Karpas-422 (cell line): ENCODE measurements at regions not wholly inside any gene's neighbourhood (a gene's known extent, or its start where the extent isn't known, plus 50 kb on each side); places are given as distances from the start of the nearest gene placed in this dataset.

ENCODE experiments used
- DNase-seq: peaks from one replicate; pipeline ENCODE4 v3.0.0-alpha.2; 2015
- H2AFZ ChIP-seq: fragments of 200-600 bp; sonication (generic); 2 replicates; pipeline ENCODE4 v1.6.1; 2014; ENCODE audit warnings: antibody characterized with exemption, low read length, mixed read lengths
- H3K27ac ChIP-seq: fragments of 200-600 bp; sonication (generic); 2 replicates; pipeline ENCODE4 v1.5.1; 2014; ENCODE audit warnings: mild to moderate bottlenecking, low read length, moderate library complexity
- H3K27me3 ChIP-seq: fragments of 200-600 bp; sonication (generic); 2 replicates; pipeline ENCODE4 v1.6.1; 2014; ENCODE audit warnings: low read length, mixed read lengths
- H3K36me3 ChIP-seq: fragments of 200-600 bp; sonication (generic); 2 replicates; pipeline ENCODE4 v1.6.1; 2014; ENCODE audit warnings: low read length, mixed read lengths; ENCODE audit not compliant: insufficient read depth
- H3K4me1 ChIP-seq: fragments of 200-600 bp; sonication (generic); 2 replicates; pipeline ENCODE4 v1.6.1; 2014; ENCODE audit warnings: mild to moderate bottlenecking, low read length, mixed read lengths
- H3K4me2 ChIP-seq: fragments of 200-600 bp; sonication (generic); 2 replicates; pipeline ENCODE4 v1.6.1; 2014; ENCODE audit warnings: low read length, low read depth, mild to moderate bottlenecking; ENCODE audit not compliant: poor library complexity, severe bottlenecking
- H3K4me3 ChIP-seq: fragments of 200-600 bp; sonication (generic); 2 replicates; pipeline ENCODE4 v1.5.1; 2014; ENCODE audit warnings: mild to moderate bottlenecking, antibody characterized with exemption, low read length, mixed read lengths
- H3K79me2 ChIP-seq: fragments of 200-600 bp; sonication (generic); 2 replicates; pipeline ENCODE4 v1.6.1; 2014; ENCODE audit warnings: mild to moderate bottlenecking, low read length, mixed read lengths
- H3K9ac ChIP-seq: fragments of 200-600 bp; sonication (generic); 2 replicates; pipeline ENCODE4 v1.6.0; 2014; ENCODE audit warnings: low read length
- H3K9me2 ChIP-seq: fragments of 200-600 bp; sonication (generic), shearing (Covaris generic); replicated peaks from 2 replicates; pipeline ENCODE4 v1.6.0; 2014; ENCODE audit warnings: mild to moderate bottlenecking, low read length, moderate library complexity; ENCODE audit not compliant: insufficient read depth
- H3K9me3 ChIP-seq: fragments of 300-700, 200-600 bp; sonication (generic); 2 replicates; pipeline ENCODE4 v1.6.1; 2014; ENCODE audit warnings: low read length, mixed read lengths
- H4K20me1 ChIP-seq: fragments of 200-600 bp; sonication (generic); 2 replicates; pipeline ENCODE4 v1.6.1; 2014; ENCODE audit warnings: mild to moderate bottlenecking, antibody characterized with exemption, low read length, low read depth; ENCODE audit not compliant: insufficient read depth

- DNase-seq = no peak
- H2AFZ ChIP-seq = no peak overlapping the region
- no peaks in the 10 kb centered on the region for H3K4me1 ChIP-seq
- no peaks in the 10 kb centered on the region for H3K27me3 ChIP-seq
- H3K9me3 ChIP-seq = no peaks in the 10 kb centered on the region
- H3K4me2 ChIP-seq = no peak overlapping the region
- H3K79me2 ChIP-seq = no peaks in the 10 kb centered on the region
- H4K20me1 ChIP-seq = no peaks in the 10 kb centered on the region
- no peaks in the 10 kb centered on the region; the same call in 1 of the 2 replicates for H3K9me2 ChIP-seq
- H3K36me3 ChIP-seq = no peaks in the 10 kb centered on the region
- H3K9ac ChIP-seq = no peak overlapping the region
- H3K4me3 ChIP-seq = no peak overlapping the region
- H3K27ac ChIP-seq = no peak overlapping the region
Measured at GRCh38 chr5:143547342-143547741, 143.9 kb upstream of the NR3C1 start.

GRCh38 chr5:143546394-143546793, 142.9 kb upstream of the NR3C1 start:
- H3K4me3 ChIP-seq = no peak overlapping the region
- no peak overlapping the region for H2AFZ ChIP-seq
- no peak overlapping the region for H3K4me2 ChIP-seq
- H3K9me2 ChIP-seq = no peaks in the 10 kb centered on the region; the same call in 1 of the 2 replicates
- H3K79me2 ChIP-seq = no peaks in the 10 kb centered on the region
- no peak for DNase-seq
- no peak overlapping the region for H3K9ac ChIP-seq
- H3K4me1 ChIP-seq = no peaks in the 10 kb centered on the region
- H3K27me3 ChIP-seq = no peaks in the 10 kb centered on the region
- H4K20me1 ChIP-seq = no peaks in the 10 kb centered on the region
- no peak overlapping the region for H3K27ac ChIP-seq
- H3K9me3 ChIP-seq = no peaks in the 10 kb centered on the region
- H3K36me3 ChIP-seq = no peaks in the 10 kb centered on the region

- H2AFZ ChIP-seq = no peak overlapping the region
- DNase-seq = no peak
- no peak overlapping the region for H3K4me2 ChIP-seq
- H3K4me3 ChIP-seq = no peak overlapping the region
- H3K4me1 ChIP-seq = no peaks in the 10 kb centered on the region
- H3K9ac ChIP-seq = no peak overlapping the region
- H3K9me2 ChIP-seq = no peaks in the 10 kb centered on the region; the same call in 1 of the 2 replicates
- no peaks in the 10 kb centered on the region for H3K36me3 ChIP-seq
- peaks cover 2% of the 10 kb centered on the region for H3K9me3 ChIP-seq
- H3K27me3 ChIP-seq = no peaks in the 10 kb centered on the region
- H3K79me2 ChIP-seq = no peaks in the 10 kb centered on the region
- H4K20me1 ChIP-seq = no peaks in the 10 kb centered on the region
- no peak overlapping the region for H3K27ac ChIP-seq
Measured at GRCh38 chr5:143544606-143545005, 141.1 kb upstream of the NR3C1 start.

GRCh38 chr5:143543358-143544255, 140.1 kb upstream of the NR3C1 start:
- no peaks in the 10 kb centered on the region for H3K27me3 ChIP-seq
- H3K36me3 ChIP-seq = no peaks in the 10 kb centered on the region
- no peak overlapping the region for H2AFZ ChIP-seq
- peaks cover 4% of the 10 kb centered on the region for H3K9me3 ChIP-seq
- no peaks in the 10 kb centered on the region for H3K79me2 ChIP-seq
- H3K9me2 ChIP-seq = no peaks in the 10 kb centered on the region; the same call in 1 of the 2 replicates
- H3K9ac ChIP-seq = no peak overlapping the region
- no peak overlapping the region for H3K4me3 ChIP-seq
- H3K27ac ChIP-seq = no peak overlapping the region
- H3K4me1 ChIP-seq = no peaks in the 10 kb centered on the region
- H4K20me1 ChIP-seq = no peaks in the 10 kb centered on the region
- DNase-seq = no peak
- no peak overlapping the region for H3K4me2 ChIP-seq

GRCh38 chr5:143542798-143543144, 139.3 kb upstream of the NR3C1 start:
- H3K9ac ChIP-seq = no peak overlapping the region
- H3K4me1 ChIP-seq = no peaks in the 10 kb centered on the region
- no peaks in the 10 kb centered on the region for H4K20me1 ChIP-seq
- no peaks in the 10 kb centered on the region; the same call in 1 of the 2 replicates for H3K9me2 ChIP-seq
- H3K27ac ChIP-seq = no peak overlapping the region
- H3K9me3 ChIP-seq = peaks cover 4% of the 10 kb centered on the region
- H3K36me3 ChIP-seq = no peaks in the 10 kb centered on the region
- no peak for DNase-seq
- no peak overlapping the region for H2AFZ ChIP-seq
- H3K27me3 ChIP-seq = no peaks in the 10 kb centered on the region
- H3K4me3 ChIP-seq = no peak overlapping the region
- H3K79me2 ChIP-seq = no peaks in the 10 kb centered on the region
- H3K4me2 ChIP-seq = no peak overlapping the region

GRCh38 chr5:143541943-143542797, 138.7 kb upstream of the NR3C1 start:
- Histone ChIP-seq H3K4me3 (no peak overlapping the region), H3K27me3 (no peaks in the 10 kb centered on the region), H3K9me2 (no peaks in the 10 kb centered on the region; the same call in 1 of the 2 replicates), H3K4me1 (no peaks in the 10 kb centered on the region), H3K36me3 (no peaks in the 10 kb centered on the region), H4K20me1 (no peaks in the 10 kb centered on the region), H2AFZ (no peak overlapping the region), H3K27ac (no peak overlapping the region), H3K9ac (no peak overlapping the region), H3K4me2 (no peak overlapping the region), H3K9me3 (peaks cover 4% of the 10 kb centered on the region), H3K79me2 (no peaks in the 10 kb centered on the region)
- DNase-seq = no peak

GRCh38 chr5:143539742-143540141, 136.3 kb upstream of the NR3C1 start:
- Histone ChIP-seq H2AFZ (no peak overlapping the region), H3K36me3 (no peaks in the 10 kb centered on the region)

GRCh38 chr5:143537056-143537455, 133.6 kb upstream of the NR3C1 start:
- H4K20me1 ChIP-seq = no peaks in the 10 kb centered on the region
- no peak for DNase-seq
- no peak overlapping the region for H3K4me3 ChIP-seq
- H3K4me2 ChIP-seq = no peak overlapping the region
- H3K36me3 ChIP-seq = no peaks in the 10 kb centered on the region
- no peak overlapping the region for H3K27ac ChIP-seq
- no peaks in the 10 kb centered on the region for H3K4me1 ChIP-seq
- H3K27me3 ChIP-seq = no peaks in the 10 kb centered on the region
- H3K9me2 ChIP-seq = no peaks in the 10 kb centered on the region
- H3K9ac ChIP-seq = no peak overlapping the region
- no peaks in the 10 kb centered on the region for H3K79me2 ChIP-seq
- peaks cover 4% of the 10 kb centered on the region for H3K9me3 ChIP-seq
- no peak overlapping the region for H2AFZ ChIP-seq

More at GRCh38 chr5:143539742-143540141, 136.3 kb upstream of the NR3C1 start:
- Histone ChIP-seq H4K20me1 (no peaks in the 10 kb centered on the region), H3K9ac (no peak overlapping the region), H3K4me3 (no peak overlapping the region), H3K79me2 (no peaks in the 10 kb centered on the region), H3K4me2 (no peak overlapping the region), H3K27ac (no peak overlapping the region), H3K9me2 (no peaks in the 10 kb centered on the region; the same call in 1 of the 2 replicates), H3K27me3 (no peaks in the 10 kb centered on the region), H3K9me3 (peaks cover 4% of the 10 kb centered on the region), H3K4me1 (no peaks in the 10 kb centered on the region)
- DNase-seq = no peak
